HepG2 (cell line): ENCODE measurements at regions not wholly inside any gene's neighbourhood (a gene's known extent, or its start where the extent isn't known, plus 50 kb on each side); places are given as distances from the start of the nearest gene placed in this dataset.

Experiments
- GFI1 ChIP-seq: sonication (generic); formaldehyde crosslinking; IDR thresholded peaks from 2 replicates; pipeline ENCODE4 v1.5.0; 2020; ENCODE audit warnings: missing genetic modification reagents, mild to moderate bottlenecking, borderline replicate concordance
- KAT2B ChIP-seq: fragments of 150-350 bp; IDR thresholded peaks from 2 replicates; pipeline ENCODE4 v1.6.1; 2014; ENCODE audit warnings: low read depth, low read length, borderline replicate concordance
- KDM2A ChIP-seq: sonication (generic); formaldehyde crosslinking; IDR thresholded peaks from 2 replicates; pipeline ENCODE4 v1.4.0; 2020; ENCODE audit warnings: low read depth, missing genetic modification reagents, borderline replicate concordance
- NFYB ChIP-seq: sonication (generic); formaldehyde crosslinking; IDR thresholded peaks from 2 replicates; pipeline ENCODE4 v1.4.0; 2020; ENCODE audit warnings: missing genetic modification reagents
- NFYC ChIP-seq: IDR thresholded peaks from 2 replicates; pipeline ENCODE4 v1.6.1; 2016; ENCODE audit warnings: missing genetic modification reagents, missing compliant biosample characterization
- PAF1 ChIP-seq: IDR thresholded peaks from 2 replicates; pipeline ENCODE4 v1.6.1; 2016; ENCODE audit warnings: missing genetic modification reagents, missing compliant biosample characterization
- RBM22 ChIP-seq: fragments of 200-400 bp; formaldehyde crosslinking; optimal IDR thresholded peaks from 2 replicates; pipeline ENCODE3; 2017; ENCODE audit warnings: mild to moderate bottlenecking, low read length, moderate library complexity
- SALL1 ChIP-seq: sonication (generic); formaldehyde crosslinking; IDR thresholded peaks from 2 replicates; pipeline ENCODE4 v1.8.0; 2022; ENCODE audit warnings: mild to moderate bottlenecking, missing genetic modification reagents
- TAF1 ChIP-seq: sonication (generic); formaldehyde crosslinking; IDR thresholded peaks from 2 replicates; pipeline ENCODE4 v1.4.0; 2020; ENCODE audit warnings: missing genetic modification reagents
- XRCC5 ChIP-seq: fragments of 200-400 bp; formaldehyde crosslinking; optimal IDR thresholded peaks from 2 replicates; pipeline ENCODE3; 2017; ENCODE audit warnings: mild to moderate bottlenecking, low read length
- ZBTB7B ChIP-seq: sonication (generic); formaldehyde crosslinking; IDR thresholded peaks from 2 replicates; pipeline ENCODE4 v1.4.0; 2020; ENCODE audit warnings: missing genetic modification reagents
- ZFP37 ChIP-seq: sonication (generic); formaldehyde crosslinking; IDR thresholded peaks from 2 replicates; pipeline ENCODE4 v1.4.0; 2020; ENCODE audit warnings: missing genetic modification reagents, borderline replicate concordance
- ZNF121 ChIP-seq: sonication (generic); formaldehyde crosslinking; IDR thresholded peaks from 2 replicates; pipeline ENCODE4 v1.5.0; 2020; ENCODE audit warnings: mild to moderate bottlenecking, missing genetic modification reagents
- ZNF143 ChIP-seq: sonication (generic); formaldehyde crosslinking; IDR thresholded peaks from 2 replicates; pipeline ENCODE4 v1.4.0; 2020; ENCODE audit warnings: missing genetic modification reagents
- ZNF180 ChIP-seq: sonication (generic); formaldehyde crosslinking; IDR thresholded peaks from 2 replicates; pipeline ENCODE4 v1.4.0; 2020; ENCODE audit warnings: low read depth, missing genetic modification reagents, borderline replicate concordance
- ZNF207 ChIP-seq: fragments of 450-650 bp; IDR thresholded peaks from 2 replicates; pipeline ENCODE4 v1.6.1; 2016; ENCODE audit warnings: antibody characterized with exemption, borderline replicate concordance
- ZNF30 ChIP-seq: sonication (generic); formaldehyde crosslinking; IDR thresholded peaks from 2 replicates; pipeline ENCODE4 v1.5.0; 2020; ENCODE audit warnings: mild to moderate bottlenecking, missing genetic modification reagents
- ZNF782 ChIP-seq: sonication (generic); formaldehyde crosslinking; IDR thresholded peaks from 2 replicates; pipeline ENCODE4 v1.4.0; 2020; ENCODE audit warnings: missing genetic modification reagents, mild to moderate bottlenecking, borderline replicate concordance
- TF ChIP-seq, protein P1 (sequence below): sonication (generic); formaldehyde crosslinking; IDR thresholded peaks from 2 replicates; pipeline ENCODE4 v1.4.0; 2020; ENCODE audit warnings: mild to moderate bottlenecking, missing genetic modification reagents, borderline replicate concordance
- TF ChIP-seq, protein P2 (sequence below): IDR thresholded peaks from 2 replicates; pipeline ENCODE4 v1.6.1; 2016; ENCODE audit warnings: mild to moderate bottlenecking
- TF ChIP-seq, protein P3 (sequence below): sonication (generic); formaldehyde crosslinking; IDR thresholded peaks from 2 replicates; pipeline ENCODE4 v1.4.0; 2020; ENCODE audit warnings: missing genetic modification reagents
- TF ChIP-seq, protein P4 (sequence below): sonication (generic); formaldehyde crosslinking; IDR thresholded peaks from 2 replicates; pipeline ENCODE4 v1.4.0; 2020; ENCODE audit warnings: missing genetic modification reagents

DNA sequence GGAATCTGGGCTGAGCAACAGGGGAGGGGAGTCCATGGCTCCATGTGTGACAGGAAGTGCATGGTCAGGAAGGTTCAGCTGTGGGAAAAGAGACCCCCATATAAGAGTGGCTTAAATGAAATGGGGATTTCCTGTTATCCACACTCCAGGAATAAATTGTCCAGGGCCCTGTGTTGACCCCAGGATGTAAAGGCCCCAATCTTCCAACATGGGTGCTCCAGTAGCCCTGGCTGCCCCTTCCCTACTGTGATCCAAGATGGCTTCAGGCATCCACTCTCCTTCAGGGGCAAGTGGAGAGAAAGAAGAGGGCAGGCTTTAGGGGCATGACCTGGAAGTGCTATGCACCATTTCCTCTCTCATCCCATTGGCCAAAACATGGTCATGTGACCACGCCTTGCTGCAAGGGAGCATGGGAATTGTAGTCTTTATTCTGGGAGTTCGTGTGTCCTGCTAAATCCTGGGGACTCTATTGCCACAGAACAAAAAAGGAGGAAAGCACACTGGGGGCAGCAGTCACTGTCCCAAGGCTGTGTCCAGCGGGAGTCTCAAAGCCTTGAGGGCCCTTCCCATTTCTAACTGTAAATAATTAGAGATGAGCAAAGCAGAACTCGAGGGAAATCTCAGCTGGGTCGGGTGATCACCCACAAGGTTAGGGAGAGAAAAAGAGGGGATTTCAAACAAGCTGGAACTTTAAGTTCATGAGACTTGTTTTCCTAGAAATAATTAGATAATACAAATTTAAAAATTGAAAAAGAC lies 289.2 kb downstream of the ADGRD1 start (continued):
- TF ChIP-seq ZNF143 (CRISPR knock-in tag): peak; percentile 80
- TF ChIP-seq ZNF782 (CRISPR knock-in tag): no peak
- no peak for TF ChIP-seq KDM2A (CRISPR knock-in tag)
- TF ChIP-seq XRCC5: no peak
- TF ChIP-seq, protein P1, sequence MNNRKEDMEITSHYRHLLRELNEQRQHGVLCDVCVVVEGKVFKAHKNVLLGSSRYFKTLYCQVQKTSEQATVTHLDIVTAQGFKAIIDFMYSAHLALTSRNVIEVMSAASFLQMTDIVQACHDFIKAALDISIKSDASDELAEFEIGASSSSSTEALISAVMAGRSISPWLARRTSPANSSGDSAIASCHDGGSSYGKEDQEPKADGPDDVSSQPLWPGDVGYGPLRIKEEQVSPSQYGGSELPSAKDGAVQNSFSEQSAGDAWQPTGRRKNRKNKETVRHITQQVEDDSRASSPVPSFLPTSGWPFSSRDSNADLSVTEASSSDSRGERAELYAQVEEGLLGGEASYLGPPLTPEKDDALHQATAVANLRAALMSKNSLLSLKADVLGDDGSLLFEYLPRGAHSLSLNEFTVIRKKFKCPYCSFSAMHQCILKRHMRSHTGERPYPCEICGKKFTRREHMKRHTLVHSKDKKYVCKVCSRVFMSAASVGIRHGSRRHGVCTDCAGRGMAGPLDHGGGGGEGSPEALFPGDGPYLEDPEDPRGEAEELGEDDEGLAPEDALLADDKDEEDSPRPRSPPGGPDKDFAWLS (CRISPR knock-in tag): no peak
- TF ChIP-seq, protein P2, sequence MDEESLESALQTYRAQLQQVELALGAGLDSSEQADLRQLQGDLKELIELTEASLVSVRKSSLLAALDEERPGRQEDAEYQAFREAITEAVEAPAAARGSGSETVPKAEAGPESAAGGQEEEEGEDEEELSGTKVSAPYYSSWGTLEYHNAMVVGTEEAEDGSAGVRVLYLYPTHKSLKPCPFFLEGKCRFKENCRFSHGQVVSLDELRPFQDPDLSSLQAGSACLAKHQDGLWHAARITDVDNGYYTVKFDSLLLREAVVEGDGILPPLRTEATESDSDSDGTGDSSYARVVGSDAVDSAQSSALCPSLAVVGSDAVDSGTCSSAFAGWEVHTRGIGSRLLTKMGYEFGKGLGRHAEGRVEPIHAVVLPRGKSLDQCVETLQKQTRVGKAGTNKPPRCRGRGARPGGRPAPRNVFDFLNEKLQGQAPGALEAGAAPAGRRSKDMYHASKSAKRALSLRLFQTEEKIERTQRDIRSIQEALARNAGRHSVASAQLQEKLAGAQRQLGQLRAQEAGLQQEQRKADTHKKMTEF (CRISPR knock-in tag): no peak
- no peak for TF ChIP-seq ZNF30 (CRISPR knock-in tag)
- no peak for TF ChIP-seq PAF1 (CRISPR knock-in tag)
- TF ChIP-seq GFI1: no peak
- TF ChIP-seq ZNF121 (CRISPR knock-in tag): no peak
- TF ChIP-seq, protein P3, sequence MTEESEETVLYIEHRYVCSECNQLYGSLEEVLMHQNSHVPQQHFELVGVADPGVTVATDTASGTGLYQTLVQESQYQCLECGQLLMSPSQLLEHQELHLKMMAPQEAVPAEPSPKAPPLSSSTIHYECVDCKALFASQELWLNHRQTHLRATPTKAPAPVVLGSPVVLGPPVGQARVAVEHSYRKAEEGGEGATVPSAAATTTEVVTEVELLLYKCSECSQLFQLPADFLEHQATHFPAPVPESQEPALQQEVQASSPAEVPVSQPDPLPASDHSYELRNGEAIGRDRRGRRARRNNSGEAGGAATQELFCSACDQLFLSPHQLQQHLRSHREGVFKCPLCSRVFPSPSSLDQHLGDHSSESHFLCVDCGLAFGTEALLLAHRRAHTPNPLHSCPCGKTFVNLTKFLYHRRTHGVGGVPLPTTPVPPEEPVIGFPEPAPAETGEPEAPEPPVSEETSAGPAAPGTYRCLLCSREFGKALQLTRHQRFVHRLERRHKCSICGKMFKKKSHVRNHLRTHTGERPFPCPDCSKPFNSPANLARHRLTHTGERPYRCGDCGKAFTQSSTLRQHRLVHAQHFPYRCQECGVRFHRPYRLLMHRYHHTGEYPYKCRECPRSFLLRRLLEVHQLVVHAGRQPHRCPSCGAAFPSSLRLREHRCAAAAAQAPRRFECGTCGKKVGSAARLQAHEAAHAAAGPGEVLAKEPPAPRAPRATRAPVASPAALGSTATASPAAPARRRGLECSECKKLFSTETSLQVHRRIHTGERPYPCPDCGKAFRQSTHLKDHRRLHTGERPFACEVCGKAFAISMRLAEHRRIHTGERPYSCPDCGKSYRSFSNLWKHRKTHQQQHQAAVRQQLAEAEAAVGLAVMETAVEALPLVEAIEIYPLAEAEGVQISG (CRISPR knock-in tag): no peak
- TF ChIP-seq ZNF207: no peak
- TF ChIP-seq NFYC: peak; percentile 65
- TF ChIP-seq SALL1 (CRISPR knock-in tag): no peak
- TF ChIP-seq TAF1 (CRISPR knock-in tag): no peak
- TF ChIP-seq, protein P4, sequence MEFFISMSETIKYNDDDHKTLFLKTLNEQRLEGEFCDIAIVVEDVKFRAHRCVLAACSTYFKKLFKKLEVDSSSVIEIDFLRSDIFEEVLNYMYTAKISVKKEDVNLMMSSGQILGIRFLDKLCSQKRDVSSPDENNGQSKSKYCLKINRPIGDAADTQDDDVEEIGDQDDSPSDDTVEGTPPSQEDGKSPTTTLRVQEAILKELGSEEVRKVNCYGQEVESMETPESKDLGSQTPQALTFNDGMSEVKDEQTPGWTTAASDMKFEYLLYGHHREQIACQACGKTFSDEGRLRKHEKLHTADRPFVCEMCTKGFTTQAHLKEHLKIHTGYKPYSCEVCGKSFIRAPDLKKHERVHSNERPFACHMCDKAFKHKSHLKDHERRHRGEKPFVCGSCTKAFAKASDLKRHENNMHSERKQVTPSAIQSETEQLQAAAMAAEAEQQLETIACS (CRISPR knock-in tag): no peak
- peak; percentile 66 for TF ChIP-seq NFYB (CRISPR knock-in tag)
- TF ChIP-seq ZFP37 (CRISPR knock-in tag): no peak
- TF ChIP-seq ZNF180 (CRISPR knock-in tag): no peak
- TF ChIP-seq ZBTB7B (CRISPR knock-in tag): no peak
- no peak for TF ChIP-seq RBM22
- TF ChIP-seq KAT2B: no peak
